NCI-H524 treated with DMSO at 0.1 percent for 48 hours (cell line): ENCODE measurements at regions not wholly inside any gene's neighbourhood (a gene's known extent, or its start where the extent isn't known, plus 50 kb on each side); places are given as distances from the start of the nearest gene placed in this dataset.

ENCODE experiments used
- DNase-seq: peaks from one replicate; lab custom pipeline; 2025; lab: John Stamatoyannopoulos, UW

DNA sequence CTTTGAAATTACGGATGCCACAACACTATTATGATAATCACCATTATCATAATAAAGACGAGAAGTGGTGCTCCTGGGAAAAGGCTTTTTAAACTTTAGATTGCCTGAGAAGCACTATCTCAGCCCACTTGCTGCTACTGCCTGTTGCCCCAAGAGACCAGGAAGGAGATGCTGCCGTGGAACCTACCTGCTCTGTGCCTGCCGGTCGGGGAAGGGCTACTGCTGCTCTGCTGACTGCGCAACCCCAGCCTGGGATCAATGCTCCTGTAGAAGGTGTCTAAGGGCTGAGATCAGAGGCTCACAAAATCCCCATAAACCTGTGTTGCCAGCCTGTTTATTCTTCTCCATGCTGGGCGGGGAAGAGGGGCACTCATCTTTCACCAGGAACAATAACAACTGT is 145.3 kb upstream of the VCX3B start:
- no peak for DNase-seq

DNA sequence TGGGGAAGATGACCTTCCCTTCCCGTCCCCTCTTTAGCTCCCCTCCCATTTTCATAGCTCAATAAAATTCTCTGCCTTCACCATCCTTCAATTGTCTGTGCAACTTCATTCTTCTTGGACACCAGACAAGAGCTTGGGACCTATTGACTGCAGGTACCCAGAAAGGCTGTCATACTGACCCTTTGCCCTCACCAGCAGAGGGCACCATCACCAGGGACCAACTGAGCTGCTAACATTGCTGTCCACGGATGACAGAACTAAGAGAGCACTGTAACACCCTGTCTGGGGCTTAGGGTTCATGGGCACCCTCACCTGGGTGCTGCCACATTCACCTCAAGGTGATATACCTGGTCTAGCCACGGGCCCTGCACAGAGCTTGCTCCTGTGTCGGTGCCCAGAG is 141.3 kb upstream of the VCX3B start:
- no peak for DNase-seq

DNA sequence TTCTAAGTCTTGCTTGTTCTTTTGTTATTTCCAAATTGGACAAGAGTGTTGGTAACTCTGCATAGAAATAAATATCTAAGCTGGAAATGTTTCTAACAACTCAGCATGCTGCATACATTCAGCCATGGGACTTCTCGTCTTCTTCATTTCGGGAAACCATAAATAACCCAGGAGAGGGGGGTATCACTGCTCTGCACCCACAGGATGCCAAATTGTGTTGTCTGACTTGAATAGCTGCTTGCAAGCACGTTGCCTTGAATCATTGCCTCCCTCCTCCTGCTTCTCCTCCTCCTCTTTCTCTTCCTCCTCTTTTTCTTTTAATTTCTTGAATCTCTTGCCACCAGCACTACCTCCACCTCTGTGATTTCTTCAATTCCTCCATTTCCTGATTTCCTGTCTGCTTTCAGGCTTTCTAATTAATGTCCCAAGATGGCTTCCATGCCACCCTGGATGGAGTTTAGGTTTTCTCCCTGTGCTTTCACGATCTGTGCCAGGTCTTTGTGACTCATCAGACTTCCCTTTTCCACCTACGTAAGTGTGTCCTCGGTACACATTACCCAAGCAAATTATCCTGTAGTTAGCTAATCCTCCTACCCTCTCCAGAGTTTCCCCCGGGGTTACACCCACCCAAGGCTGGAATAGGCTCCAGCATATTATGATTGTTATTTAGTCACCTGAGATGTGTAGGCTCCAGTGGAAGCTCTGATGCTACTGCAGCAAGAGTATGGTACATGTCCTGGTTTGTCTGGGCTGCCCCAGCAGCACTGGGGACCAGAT is 122.6 kb upstream of the VCX3B start:
- DNase-seq = no peak

DNA sequence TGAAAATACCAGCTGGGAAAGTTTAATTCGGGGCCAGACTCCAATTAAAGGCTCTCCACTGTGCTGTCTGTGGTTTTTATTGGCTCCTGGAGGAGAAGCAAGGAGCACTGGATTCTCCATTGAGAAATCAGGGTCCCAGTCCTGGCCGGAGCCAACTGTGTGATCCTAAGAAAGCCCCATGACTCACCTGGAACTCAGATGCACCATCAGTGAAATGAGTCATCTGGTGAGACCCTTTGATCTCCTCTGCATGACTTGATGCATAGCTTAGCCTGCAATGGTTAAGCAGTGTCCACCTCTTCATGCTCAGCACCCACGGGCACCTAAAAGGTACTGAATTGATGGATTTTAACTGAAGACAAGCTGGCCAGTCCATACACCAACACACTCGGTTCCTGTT is 119.2 kb upstream of the VCX3B start:
- no peak for DNase-seq

DNA sequence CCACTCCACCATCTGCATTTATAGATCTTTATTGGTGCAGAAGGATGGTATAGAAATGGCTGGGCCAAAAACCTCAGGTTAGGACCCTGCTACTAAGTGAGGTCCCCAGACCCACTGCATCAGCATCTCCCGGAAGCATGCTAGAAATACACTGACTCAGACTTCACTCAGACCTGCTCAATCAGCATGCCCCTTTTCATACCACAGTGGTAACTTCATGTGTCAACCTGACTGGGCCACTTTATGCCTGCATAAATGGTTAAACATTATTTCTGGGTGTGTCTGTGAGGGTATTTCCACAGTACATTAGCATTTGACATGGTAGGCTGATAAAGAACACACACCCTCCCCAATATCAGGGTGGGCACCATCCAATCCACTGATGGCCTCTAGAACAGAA is 118.6 kb upstream of the VCX3B start:
- no peak for DNase-seq

DNA sequence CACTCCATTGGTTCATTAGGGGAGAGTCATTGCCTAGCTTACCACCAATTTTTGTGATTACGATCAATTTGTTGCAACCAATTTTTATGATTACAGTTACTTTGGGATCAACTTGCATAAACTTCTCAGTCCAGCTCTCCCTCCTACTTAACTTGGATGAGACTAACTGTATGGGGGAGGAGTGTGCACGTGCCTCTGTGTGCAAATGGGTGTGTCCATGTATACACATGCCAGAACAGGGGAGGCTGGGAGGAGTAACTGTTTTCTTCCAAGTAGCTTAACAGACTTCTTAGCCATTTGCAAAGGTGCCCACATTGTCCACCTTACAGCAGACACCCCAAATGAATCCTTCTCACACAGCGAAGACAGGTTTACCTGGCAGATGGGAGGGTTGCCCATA is 117.7 kb upstream of the VCX3B start:
- no peak for DNase-seq

DNA sequence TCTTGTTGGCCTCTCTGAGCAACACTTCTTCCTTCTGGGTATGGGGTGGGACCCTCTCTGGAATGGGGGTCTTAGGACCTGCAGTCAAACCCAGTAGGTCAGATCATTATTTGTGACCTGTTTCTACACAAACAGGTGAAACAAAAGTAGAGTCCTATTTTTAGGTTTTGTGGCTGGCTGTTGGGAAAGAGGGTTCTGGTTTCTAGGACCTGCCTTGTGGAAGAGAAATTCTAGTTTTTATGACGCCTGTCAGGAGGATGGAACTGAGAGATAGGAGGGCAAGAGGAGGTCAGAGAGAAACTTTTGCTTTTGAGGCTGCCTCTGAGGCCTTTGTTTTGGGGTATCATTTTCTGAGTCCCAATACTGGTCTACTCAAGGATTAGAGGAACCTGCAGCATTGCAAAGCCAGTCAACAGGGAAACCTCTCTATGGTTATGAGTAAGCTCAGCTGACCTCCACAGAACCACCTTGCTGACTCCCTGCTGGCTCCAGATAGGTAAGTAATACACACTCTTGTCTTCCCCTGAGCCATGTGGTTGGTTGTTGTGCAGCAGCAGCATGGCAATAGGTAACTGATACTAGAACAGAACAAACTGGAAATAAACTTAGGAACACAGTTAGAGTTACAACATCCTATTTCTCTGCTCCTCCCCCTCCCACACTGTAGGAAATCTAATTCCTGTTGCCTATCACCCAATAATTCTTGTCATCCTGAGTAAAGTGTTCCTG is 114.7 kb upstream of the VCX3B start:
- no peak for DNase-seq

DNA sequence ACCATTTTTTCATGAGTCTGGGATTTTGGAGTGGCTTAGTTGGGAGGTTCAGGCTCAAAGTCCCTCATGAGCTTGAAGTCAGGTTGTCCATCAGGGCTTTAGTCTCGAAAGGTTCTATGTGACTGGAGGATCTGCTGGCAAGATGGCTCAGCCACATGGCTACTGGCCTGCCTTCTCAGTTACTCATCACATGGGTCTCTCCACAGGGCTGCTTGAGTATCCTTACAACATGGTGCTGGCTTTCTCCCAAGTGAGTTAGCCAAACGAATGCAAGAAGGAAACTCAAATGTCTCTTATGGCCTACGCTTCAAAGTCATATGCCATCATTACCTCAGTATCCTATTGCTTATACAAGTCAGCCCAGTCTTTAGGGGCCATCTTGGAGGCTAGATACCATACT is 106.3 kb upstream of the VCX3B start:
- no peak for DNase-seq

DNA sequence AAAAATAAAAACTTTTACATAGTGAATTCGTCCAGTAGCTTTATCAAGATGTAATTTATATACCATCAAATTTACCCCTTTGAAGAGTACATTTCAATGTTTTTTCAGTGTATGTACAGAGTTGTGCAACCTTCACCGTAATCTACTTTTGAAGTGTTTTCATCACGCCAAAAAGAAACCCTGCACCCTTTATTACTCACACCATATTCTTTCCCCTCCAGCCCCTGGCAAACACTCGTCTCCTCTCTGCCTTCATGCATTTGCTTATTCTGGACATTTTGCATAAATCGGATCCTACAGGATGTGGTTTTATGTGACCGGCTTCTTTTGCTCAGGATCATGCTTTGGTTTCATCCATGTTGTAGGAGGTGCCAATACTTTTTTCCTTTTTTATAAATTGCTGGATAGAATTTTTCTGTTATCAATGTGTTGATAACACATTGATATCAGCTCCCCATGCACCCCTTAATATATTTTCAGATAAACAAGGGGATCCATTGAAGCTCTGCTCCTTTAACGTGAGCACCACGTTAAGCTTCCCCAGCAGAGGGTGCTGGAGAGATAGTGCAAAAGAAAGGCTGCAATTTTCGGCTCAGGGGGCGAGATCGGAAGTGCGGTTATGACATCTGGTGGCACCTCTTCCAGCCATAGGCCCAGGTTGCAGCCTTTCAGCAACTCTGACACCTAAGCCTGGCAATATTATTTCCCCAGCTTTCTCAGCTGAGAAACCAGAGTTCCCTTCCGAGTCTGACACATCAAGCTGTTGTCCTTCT is 100.1 kb upstream of the VCX3B start:
- DNase-seq = peak; percentile 22

DNA sequence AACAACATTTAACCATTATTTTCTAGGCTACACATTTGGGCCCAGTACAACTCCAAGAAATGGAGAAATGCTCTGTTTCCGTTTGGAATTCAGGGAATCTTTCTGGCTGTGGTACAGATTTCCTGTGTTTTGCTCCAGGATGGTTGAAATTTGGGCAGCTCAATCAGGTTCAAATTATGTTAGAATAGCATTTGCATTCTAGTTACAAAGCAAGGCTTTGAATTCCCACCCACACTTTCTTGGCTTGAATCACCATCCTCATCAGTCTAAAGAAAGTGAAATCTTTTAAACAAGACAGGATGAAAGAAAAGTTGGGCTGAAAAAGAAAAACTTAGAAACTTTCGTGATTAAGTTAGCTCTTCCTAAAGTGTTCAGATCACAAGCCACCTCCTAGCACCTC is 98.1 kb upstream of the VCX3B start:
- DNase-seq = no peak

DNA sequence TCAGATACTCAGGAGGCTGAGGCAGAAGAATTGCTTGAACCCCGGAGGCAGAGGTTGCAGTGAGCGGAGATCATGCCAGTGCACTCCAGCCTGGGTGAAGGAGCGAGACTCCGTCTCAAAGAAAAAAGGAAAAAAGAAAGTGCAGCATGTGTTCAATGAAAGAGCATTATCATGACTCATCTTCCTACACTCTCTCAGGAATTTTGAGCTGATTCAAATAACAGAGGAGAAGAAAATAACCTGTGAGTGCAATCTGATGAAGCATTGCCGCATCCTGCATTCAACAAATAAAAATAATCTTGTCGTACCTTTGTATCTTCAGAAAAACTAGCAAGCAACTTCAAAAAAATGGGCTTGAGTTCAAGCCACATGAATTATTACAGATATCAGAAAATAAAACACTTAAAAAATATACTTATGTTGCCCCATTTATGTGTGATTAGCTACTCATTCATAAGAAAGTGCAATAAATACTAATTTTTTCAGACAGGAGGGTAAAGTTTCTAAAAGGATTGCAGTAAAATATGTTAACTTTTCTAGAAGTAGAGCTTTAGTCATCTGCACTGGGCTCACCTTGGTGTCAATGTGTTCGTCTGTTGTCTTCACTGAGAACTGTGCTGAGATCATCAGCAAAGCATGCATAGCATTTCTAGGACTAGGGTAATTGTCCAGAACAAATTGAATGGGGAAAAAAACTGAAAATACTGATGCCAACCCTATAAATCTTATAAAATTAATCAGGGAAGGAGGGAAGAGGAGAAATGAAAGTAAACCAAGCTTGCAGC is 90.4 kb upstream of the VCX3B start:
- DNase-seq = no peak

DNA sequence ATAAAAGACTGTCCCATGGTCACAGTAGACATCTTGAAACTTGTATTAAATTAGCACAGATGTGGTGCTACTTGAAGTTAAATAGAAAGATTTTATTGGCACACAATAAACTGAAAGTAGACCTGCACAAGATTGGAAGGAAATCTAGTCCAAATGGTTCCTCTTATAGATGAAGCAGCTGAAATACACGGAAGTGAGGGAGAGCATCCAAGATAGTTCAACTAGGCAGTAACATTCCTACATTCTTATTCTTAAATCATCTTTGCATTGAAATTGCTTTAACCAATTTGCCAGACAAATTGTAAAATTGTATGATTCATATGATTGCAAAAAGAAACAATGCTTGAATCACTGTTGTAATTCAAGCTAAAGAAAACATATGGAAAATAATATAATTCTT is 87.6 kb upstream of the VCX3B start:
- DNase-seq = no peak

DNA sequence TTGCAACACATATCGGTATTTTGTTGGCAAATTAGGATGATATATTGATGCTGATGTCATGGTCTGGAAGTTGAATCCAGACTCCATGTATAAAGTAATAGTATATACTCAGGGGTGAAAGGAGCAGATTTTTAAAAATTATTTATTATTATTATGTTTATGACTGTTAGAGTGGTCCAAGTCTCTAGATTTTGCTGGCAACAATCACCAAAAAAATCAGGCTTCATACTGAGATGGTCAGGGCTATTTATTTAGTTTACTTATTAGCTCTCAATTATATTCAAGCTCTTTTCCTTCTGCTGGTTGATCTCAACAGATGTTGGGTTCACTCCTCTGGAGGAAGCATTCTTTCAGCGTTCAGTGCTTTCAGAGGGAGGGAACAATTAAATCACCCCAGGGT is 73.9 kb upstream of the VCX3B start:
- DNase-seq = no peak

DNA sequence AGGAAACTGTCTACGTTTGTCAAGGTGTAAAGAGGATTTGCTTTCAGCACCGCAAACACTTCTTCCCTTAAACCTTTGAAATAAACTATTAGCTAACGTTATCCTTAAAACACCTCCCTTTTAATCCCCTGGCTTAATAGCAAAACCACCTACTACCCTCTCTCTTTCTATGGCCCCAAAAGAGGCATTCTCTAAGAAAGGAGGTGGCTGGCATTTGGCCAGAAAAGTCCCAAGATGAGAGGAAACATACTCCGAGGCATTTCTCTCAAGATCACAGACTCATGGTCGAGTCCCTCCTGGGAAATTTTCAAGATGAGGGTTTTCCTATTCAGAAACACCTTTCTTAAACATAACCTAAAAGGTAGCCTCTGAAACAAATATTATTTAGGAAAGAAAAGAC is 60.6 kb upstream of the VCX3B start:
- no peak for DNase-seq

DNA sequence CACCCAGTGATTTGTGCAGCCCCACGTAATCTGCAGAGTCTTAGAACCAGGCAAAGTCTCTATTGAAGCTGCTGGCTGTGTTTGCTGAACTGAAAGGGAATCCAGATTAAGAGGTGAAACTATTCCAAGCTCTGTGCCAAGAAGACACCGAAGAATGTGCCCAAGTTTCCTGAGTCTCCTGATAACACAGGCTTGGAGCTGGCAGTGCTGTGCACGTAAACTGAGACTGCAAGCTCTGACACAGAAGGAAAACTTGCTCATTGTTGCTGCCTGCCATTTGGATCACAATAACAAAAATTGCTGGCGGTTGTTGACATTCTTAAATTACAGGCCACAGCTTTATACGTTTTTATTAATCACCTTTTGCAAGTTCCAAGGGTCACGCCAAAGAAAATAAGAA is 60.2 kb upstream of the VCX3B start:
- DNase-seq = no peak

DNA sequence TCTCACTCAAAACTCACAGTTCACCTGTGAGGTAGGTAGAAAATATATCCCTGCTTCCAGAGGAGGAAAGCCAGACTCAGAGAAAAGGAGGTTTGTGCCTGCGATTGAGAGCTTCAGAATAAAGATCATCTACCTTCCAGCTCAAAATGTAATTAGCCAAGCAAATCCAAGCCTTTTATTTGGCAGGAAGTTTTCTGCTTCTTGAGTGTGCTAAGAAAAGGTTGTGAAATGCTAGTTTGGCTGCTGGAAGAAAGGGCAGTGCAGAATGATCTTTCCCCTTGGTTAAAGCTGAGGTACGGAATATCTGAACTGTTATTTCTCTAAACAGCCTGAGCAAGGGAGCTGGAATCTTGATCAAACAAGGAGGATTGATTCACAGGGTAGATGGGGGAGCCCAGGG is 59.7 kb upstream of the VCX3B start:
- no peak for DNase-seq

DNA sequence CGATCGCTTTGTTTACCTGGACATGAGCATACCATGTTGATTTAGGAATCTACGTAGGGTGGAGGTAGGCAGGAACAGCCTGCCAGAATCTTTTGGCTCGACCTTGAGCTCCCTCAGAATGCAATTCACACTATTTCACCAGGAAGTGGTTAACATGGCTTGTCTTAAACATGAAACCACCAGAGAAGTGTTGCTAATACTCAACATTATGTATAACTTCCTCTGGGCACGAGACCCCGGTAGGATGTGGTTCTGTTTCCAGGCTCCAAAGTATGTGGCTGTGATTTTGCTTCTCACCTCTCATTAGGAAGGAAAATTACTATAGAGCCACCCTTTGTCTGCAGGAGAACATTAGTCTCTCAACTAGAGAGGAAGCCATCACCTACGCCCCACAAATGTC is 59.0 kb upstream of the VCX3B start:
- no peak for DNase-seq

DNA sequence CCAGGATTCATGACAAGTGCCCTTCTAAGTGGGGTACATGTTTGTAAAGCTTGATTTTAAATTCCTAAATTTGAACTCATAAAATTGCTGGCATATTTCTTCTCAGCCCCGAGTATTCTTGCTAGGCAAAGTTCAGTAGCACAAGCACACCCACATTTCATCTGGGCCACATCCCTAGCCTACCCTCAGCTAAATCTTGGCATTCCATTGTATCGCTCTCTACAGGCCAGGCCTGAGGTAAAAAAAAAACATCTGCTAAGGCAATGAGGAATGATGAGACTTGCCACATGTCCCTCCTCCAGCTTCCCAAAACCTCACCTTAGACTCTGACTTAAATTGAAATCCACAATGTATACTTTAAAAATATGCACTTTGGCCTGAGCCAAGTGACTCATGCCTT is 51.4 kb upstream of the VCX3B start:
- DNase-seq = no peak
